Smooth muscle cell (in vitro differentiated cells): ENCODE measurements at regions not wholly inside any gene's neighbourhood (a gene's known extent, or its start where the extent isn't known, plus 50 kb on each side); places are given as distances from the start of the nearest gene placed in this dataset.

ENCODE experiments used
- DNase-seq: peaks from one replicate; lab custom pipeline; 2025; ENCODE audit not compliant: unreplicated experiment; lab: John Stamatoyannopoulos, UW
- H2AFZ ChIP-seq: fragments of 200-600 bp; sonication (generic); 2 replicates; pipeline ENCODE4 v1.6.0; 2016; ENCODE audit warnings: antibody characterized with exemption, low read depth, mild to moderate bottlenecking
- H3F3A ChIP-seq: fragments of 200-600 bp; sonication (generic); 2 replicates; pipeline ENCODE4 v1.6.0; 2017; ENCODE audit warnings: antibody characterized with exemption, low read depth
- H3K27ac ChIP-seq: fragments of 200-600 bp; sonication (generic); 2 replicates; pipeline ENCODE4 v1.5.1; 2016; ENCODE audit warnings: low read depth, mild to moderate bottlenecking
- H3K27me3 ChIP-seq: fragments of 200-600 bp; sonication (generic); 2 replicates; pipeline ENCODE4 v1.6.1; 2016; ENCODE audit warnings: low read depth, mild to moderate bottlenecking
- H3K36me3 ChIP-seq: fragments of 200-600 bp; sonication (generic); 2 replicates; pipeline ENCODE4 v1.5.1; 2016; ENCODE audit warnings: low read depth
- H3K4me1 ChIP-seq: fragments of 200-600 bp; sonication (generic); 2 replicates; pipeline ENCODE4 v1.5.1; 2016; ENCODE audit warnings: low read depth
- H3K4me2 ChIP-seq: fragments of 200-600 bp; sonication (generic); 2 replicates; pipeline ENCODE4 v1.6.0; 2016; ENCODE audit warnings: mild to moderate bottlenecking
- H3K4me3 ChIP-seq: fragments of 200-600 bp; sonication (generic); 2 replicates; pipeline ENCODE4 v1.5.1; 2016; ENCODE audit warnings: mild to moderate bottlenecking
- H3K79me2 ChIP-seq: fragments of 200-600 bp; sonication (generic); 2 replicates; pipeline ENCODE4 v1.6.0; 2016; ENCODE audit warnings: low read depth, mild to moderate bottlenecking
- H3K9ac ChIP-seq: fragments of 200-600 bp; sonication (generic); 2 replicates; pipeline ENCODE4 v1.6.0; 2016; ENCODE audit warnings: low read depth
- H3K9me3 ChIP-seq: fragments of 200-600 bp; sonication (generic); replicated peaks from 2 replicates; pipeline ENCODE4 v1.5.1; 2016; ENCODE audit warnings: low read depth
- H4K20me1 ChIP-seq: fragments of 200-600 bp; sonication (generic); 2 replicates; pipeline ENCODE4 v1.6.0; 2016; ENCODE audit warnings: low read depth
- CTCF ChIP-seq: fragments of 200-600 bp; sonication (generic); IDR thresholded peaks from 2 replicates; pipeline ENCODE4 v1.5.1; 2017; ENCODE audit warnings: borderline replicate concordance, mild to moderate bottlenecking, antibody characterized with exemption; ENCODE audit not compliant: insufficient read depth, poor library complexity, severe bottlenecking
- WGBS: methylation state at CpG from one replicate; pipeline ENCODE4 v1.1.7; 2016; ENCODE audit warnings: low lambda C conversion rate; 5-methylcytosine and 5-hydroxymethylcytosine counted together

GRCh38 chr21:16269476-16269875, 539.7 kb downstream of the USP25 start:
- Histone ChIP-seq H3K27me3 (no peaks in the 10 kb centered on the region), H3K4me2 (no peak overlapping the region), H3K4me3 (no peak overlapping the region), H3K27ac (no peak overlapping the region), H3K36me3 (no peaks in the 10 kb centered on the region), H3K9me3 (no peaks in the 10 kb centered on the region), H2AFZ (no peak overlapping the region), H3K9ac (no peak overlapping the region), H3K4me1 (no peaks in the 10 kb centered on the region), H4K20me1 (no peaks in the 10 kb centered on the region), H3F3A (no peaks in the 10 kb centered on the region), H3K79me2 (no peaks in the 10 kb centered on the region)
- no peak for DNase-seq
- 89% methylated on average over 1 of the region's 1 CpG for WGBS
- TF ChIP-seq CTCF: no peak

GRCh38 chr21:16279731-16280581, 550.2 kb downstream of the USP25 start:
- no peaks in the 10 kb centered on the region for H4K20me1 ChIP-seq
- H3K79me2 ChIP-seq: no peaks in the 10 kb centered on the region
- no peak for TF ChIP-seq CTCF
- no peak overlapping the region for H3K9ac ChIP-seq
- no peaks in the 10 kb centered on the region for H3K9me3 ChIP-seq
- H3F3A ChIP-seq: peaks cover 5% of the 10 kb centered on the region
- H3K27ac ChIP-seq: peak overlapping the region; percentile 20
- 47% methylated on average over 15 of the region's 15 CpGs for WGBS
- peak overlapping the region; percentile 82 for H2AFZ ChIP-seq
- H3K4me3 ChIP-seq: peak overlapping the region; percentile 23
- H3K4me2 ChIP-seq: peak overlapping the region; percentile 81
- H3K27me3 ChIP-seq: no peaks in the 10 kb centered on the region
- DNase-seq: no peak
- H3K36me3 ChIP-seq: no peaks in the 10 kb centered on the region
- H3K4me1 ChIP-seq: no peaks in the 10 kb centered on the region

GRCh38 chr21:16280686-16281091, 550.9 kb downstream of the USP25 start:
- DNase-seq: no peak
- Histone ChIP-seq H3K9ac (no peak overlapping the region), H3K79me2 (no peaks in the 10 kb centered on the region), H3K9me3 (no peaks in the 10 kb centered on the region), H2AFZ (peak overlapping the region; percentile 82), H3K4me2 (peak overlapping the region; percentile 81), H4K20me1 (no peaks in the 10 kb centered on the region), H3K4me1 (no peaks in the 10 kb centered on the region), H3K36me3 (no peaks in the 10 kb centered on the region), H3F3A (peaks cover 5% of the 10 kb centered on the region), H3K4me3 (peak overlapping the region; percentile 23), H3K27me3 (no peaks in the 10 kb centered on the region), H3K27ac (peak overlapping the region; percentile 20)
- TF ChIP-seq CTCF: no peak
- WGBS: 29% methylated on average over 2 of the region's 2 CpGs

DNA sequence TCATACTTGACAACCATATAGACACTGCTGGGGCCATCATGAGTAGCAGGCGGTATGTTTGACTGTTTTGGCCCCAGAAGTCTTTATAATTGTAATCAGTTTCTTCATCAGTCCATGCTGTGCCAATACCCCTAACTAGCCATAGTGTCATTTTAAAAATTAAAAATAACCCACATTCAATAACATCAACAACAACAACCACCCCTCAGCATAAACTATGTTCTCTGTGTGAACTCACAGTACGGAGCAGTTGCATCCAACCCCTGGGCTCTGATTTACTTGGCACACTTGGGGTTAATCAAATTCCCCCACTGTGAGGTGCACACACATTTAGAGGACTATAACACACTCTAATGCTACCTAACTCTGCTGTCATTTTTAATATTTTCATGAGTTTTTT, 553.7 kb downstream of the USP25 start:
- no peak overlapping the region for H3K27ac ChIP-seq
- H3K36me3 ChIP-seq: no peaks in the 10 kb centered on the region
- H4K20me1 ChIP-seq: no peaks in the 10 kb centered on the region
- H3K27me3 ChIP-seq: no peaks in the 10 kb centered on the region
- H3F3A ChIP-seq: peaks cover 5% of the 10 kb centered on the region
- TF ChIP-seq CTCF: no peak
- no peak overlapping the region for H2AFZ ChIP-seq
- WGBS: 94% methylated on average over 2 of the region's 2 CpGs
- H3K4me3 ChIP-seq: no peak overlapping the region
- no peak overlapping the region for H3K9ac ChIP-seq
- H3K79me2 ChIP-seq: no peaks in the 10 kb centered on the region
- no peaks in the 10 kb centered on the region for H3K4me1 ChIP-seq
- no peak for DNase-seq
- H3K4me2 ChIP-seq: no peak overlapping the region
- H3K9me3 ChIP-seq: no peaks in the 10 kb centered on the region
